GM21367 (cell line): ENCODE measurements at regions not wholly inside any gene's neighbourhood (a gene's known extent, or its start where the extent isn't known, plus 50 kb on each side); places are given as distances from the start of the nearest gene placed in this dataset.
"Not testable (repeated sequence)": the region's sequence is repeated elsewhere in the genome, so short reads cannot be mapped to it uniquely, and the experiment has no call there.

Experiments
- ATAC-seq: cut with Tn5 transposase; IDR thresholded peaks from one replicate; pipeline ENCODE4 v1.9.1; 2021; ENCODE audit not compliant: unreplicated experiment

- ATAC-seq, result no peak
These were observed 601.6 kb upstream of the USP24 start for GRCh38 chr1:55816456-55817426.

GRCh38 chr1:55815745-55816455, 600.7 kb upstream of the USP24 start:
- no peak for ATAC-seq

- ATAC-seq, result no peak
These were observed 599.8 kb upstream of the USP24 start for GRCh38 chr1:55814967-55815366.

DNA sequence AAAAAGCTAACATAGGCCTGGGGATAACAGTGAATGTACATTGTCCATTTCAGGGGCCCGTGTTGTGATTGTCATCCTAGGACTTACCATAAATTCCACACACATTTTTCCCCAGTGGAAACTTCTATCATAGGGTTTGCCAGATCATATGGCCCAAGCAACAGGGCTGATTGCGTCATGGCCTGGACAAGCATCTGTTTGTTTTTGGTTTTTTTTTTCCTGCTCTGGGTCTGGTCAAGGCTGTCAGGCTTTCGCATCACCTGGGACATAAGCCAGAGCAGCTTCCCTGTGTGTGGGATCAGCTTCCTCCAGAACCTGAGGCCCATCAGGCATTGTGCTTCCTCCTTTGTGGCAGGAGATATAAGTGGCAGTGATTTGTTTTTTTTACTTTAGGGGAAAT, 598.5 kb upstream of the USP24 start:
- ATAC-seq, result no peak

DNA sequence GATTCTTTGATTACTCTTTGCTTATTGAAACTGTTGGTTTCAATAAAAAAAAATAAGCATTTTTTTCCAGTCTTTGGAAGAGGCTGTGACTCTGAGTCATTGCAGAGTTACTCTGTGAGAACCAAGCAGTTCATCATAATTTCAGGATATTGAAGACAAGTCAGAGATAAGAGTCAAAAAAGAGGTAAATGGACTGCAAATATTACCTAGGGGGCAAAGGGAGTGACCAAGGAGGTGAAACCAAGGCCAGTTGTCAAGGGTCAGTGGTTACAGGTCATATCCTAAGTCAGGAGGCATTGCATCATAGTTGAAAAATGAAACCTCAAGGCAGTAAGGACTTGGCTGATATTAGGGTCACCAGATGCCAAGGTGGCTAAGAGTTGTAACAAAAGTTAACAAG, 597.1 kb upstream of the USP24 start:
- no peak for ATAC-seq

DNA sequence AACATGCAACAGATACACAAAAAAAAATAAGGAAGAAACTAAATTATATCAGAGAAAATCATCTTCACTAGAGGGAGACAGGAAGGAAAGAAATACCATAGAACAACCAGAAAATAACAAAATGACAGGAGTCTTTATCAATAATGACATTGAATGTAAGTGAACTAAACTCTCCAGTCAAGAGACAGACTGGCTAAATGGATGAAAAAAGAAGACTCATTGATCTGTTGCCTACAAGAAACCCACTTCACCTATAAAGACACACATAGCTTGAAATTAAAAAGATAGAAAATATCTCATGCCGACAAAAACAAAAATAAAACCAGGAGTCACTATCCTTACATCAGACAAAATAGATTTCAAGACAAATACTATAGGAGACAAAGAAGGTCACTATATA, 593.1 kb upstream of the USP24 start:
- no peak for ATAC-seq

DNA sequence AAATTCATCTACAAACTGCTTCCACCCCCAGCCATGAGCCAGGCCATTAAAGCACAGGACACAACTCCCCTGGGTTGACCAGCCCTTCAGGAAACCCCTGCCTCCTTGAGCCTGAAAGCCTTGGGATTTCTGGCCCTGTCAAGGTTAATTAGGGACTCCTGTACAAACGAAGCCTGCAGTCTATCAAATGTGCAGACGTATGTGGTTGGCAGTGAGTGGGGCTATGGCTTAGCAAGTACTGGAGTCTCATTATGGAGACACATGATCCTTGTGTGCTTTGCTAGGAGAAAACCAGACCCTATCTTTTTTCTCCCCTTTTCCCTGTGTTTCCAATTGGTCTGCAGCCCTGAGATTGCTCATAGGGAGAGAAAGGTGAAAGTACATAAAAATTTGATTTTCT, 588.3 kb upstream of the USP24 start:
- no peak for ATAC-seq

DNA sequence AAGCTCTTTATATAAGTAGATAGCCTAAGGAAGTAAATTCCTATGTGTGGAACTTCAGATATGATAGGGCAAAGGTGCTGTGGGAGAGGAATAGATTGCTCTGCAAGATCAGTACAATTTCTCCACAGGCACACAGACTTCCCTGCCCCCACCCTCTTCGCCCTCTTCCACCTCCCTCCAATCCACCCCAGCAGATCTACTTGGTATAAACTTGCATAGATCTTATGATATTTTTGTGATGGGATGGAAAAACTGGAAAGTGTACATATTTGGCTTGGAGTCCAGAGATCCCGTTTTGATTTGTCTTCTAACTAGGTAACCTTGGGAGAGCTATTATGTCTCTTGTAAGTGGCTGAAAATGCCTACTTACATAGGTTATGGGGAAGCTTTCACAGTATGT, 586.3 kb upstream of the USP24 start:
- no peak for ATAC-seq

GRCh38 chr1:55800503-55800902, 585.3 kb upstream of the USP24 start:
- no peak for ATAC-seq

DNA sequence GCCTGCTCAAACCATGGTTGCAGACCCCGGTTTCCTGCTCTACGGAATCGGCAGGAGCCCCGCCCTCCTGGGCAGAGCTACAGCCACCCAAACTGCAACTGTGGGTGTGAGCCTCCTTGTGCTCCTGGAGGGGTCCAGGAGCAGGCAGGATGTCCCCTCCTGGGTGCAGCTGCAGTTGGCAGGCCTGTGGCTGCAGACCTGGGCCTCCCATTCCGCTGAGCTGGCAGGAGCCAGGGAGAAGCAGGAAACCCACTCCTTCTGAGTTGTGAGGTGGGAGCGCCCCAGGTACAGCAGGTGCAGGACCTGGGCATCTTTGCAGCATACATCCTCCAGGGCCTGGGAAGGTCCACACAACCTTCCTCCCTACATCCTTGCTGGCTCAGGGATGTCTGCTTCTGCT, 578.7 kb upstream of the USP24 start:
- ATAC-seq, result no peak

GRCh38 chr1:55792870-55793269, 577.7 kb upstream of the USP24 start:
- ATAC-seq, result no peak

DNA sequence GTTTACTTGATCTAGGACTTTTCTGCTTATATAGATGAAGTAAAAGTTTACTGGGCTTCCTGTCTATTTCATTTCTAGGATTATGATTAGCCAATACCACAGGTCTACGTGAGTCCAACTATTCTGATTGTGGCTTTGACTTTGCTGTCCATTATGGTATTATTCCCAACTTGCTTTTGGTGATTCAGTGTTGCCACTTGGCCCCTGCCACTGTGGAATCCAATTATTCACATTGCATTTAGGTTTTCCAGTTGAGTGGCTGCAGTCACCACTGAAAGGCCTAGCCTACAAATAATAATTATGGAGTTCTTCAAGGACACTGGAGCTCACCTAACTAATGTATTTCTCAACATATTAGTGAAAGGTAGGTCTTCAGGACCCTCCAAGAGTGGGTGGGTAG, 574.3 kb upstream of the USP24 start:
- ATAC-seq, result no peak

- ATAC-seq, result no peak
These were observed 571.2 kb upstream of the USP24 start for GRCh38 chr1:55786396-55786795.

GRCh38 chr1:55784941-55785450, 569.8 kb upstream of the USP24 start:
- not testable (repeated sequence) for ATAC-seq

GRCh38 chr1:55781944-55782482, 566.8 kb upstream of the USP24 start:
- no peak for ATAC-seq

GRCh38 chr1:55781003-55781402, 565.8 kb upstream of the USP24 start:
- ATAC-seq, result no peak

GRCh38 chr1:55777545-55777944, 562.4 kb upstream of the USP24 start:
- no peak for ATAC-seq

DNA sequence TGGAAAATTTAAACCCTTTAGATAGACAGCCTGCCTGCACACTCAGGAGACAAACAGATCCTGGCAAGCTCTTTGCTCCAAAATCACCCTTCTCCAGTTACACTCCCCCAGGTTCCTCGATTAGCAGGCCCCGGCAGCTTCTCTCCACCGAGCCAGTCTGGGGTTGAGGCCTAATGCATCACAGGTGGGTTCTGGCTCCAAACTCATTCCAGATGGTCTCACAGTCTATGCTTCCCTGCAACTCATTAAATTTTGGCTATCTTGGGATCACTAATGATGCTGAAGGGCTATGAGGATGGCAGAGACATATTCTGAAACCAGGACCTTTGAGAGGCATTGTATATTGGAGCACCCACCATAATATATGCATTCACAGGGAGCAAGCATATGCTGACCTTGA, 559.8 kb upstream of the USP24 start:
- ATAC-seq, result no peak

DNA sequence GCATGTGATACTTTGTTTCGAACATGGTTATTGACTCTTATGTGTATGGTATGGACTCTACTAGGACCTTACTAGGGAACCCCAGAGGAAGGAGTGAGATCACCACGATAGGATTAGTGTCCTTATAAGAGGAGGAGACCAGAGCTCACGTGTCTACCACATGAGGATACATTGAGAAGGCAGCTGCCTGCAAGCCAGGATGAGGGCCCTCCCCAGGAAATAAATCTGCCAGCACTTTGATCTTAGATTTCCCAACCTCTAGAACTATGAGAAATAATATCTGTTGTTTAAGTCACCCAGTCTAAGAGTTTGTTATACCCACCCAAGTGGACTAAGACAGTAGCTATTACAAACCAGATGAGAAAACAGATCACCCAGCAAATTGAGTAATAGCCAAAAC, 559.3 kb upstream of the USP24 start:
- ATAC-seq, result no peak

- no peak for ATAC-seq
These were observed 558.2 kb upstream of the USP24 start for GRCh38 chr1:55773211-55773940.

DNA sequence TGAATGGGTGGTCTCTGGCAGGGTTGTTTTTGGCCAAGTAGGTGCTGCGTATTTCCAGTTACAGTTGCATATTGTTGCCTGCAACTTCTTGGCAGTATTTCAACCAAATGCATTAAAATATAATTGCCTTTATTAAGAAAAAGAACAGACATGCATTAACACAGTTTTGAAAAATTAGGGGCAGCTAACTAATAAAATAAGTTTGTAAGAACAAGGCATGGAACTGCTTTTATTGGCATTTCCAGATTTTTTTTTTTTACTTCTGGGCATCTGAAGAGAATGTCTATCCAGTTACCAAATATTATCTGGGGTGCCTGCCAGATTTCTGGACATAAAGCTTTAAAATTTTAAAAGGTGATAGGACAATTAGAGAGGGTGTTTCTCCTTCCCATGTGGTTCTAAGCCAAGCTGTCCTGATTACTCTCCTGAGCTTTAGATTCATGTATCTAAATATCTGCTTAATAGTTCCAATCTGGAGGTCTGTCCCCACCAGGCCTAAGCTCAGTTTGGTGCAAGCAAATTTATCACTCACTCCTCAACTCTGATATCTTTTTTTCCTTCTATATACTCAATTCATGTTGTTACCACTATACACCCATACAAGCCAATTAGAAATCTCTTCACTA, 553.3 kb upstream of the USP24 start:
- no peak for ATAC-seq
